CD14-positive monocyte (primary cell): ENCODE measurements at regions not wholly inside any gene's neighbourhood (a gene's known extent, or its start where the extent isn't known, plus 50 kb on each side); places are given as distances from the start of the nearest gene placed in this dataset.

ENCODE experiments used
- DNase-seq, 3 donors: peaks; one replicate each; pipeline ENCODE4 v3.0.0-alpha.2; 2011 to 2022
- H2AFZ ChIP-seq: 2 replicates; pipeline ENCODE4 v1.6.0; 2012; ENCODE audit warnings: mild to moderate bottlenecking, low read depth, low read length, inconsistent platforms; ENCODE audit not compliant: insufficient read depth, poor library complexity, severe bottlenecking
- H3K27ac ChIP-seq, 2 donors: 1 replicate in 1 of 2; 2 replicates in 1 of 2; pipeline ENCODE4 v1.5.1; 2012 to 2013; ENCODE audit warnings: low read length in 2 of 2, control low read depth in 1 of 2, inconsistent platforms in 1 of 2, low read depth in 1 of 2, mild to moderate bottlenecking in 1 of 2
- H3K27me3 ChIP-seq, 2 donors: one replicate each; pipeline versions ENCODE4 v1.6.0 to v1.6.1; 2011 to 2013; ENCODE audit warnings: low read length in 2 of 2; ENCODE audit not compliant: control insufficient read depth in 2 of 2, insufficient read depth in 2 of 2
- H3K36me3 ChIP-seq, 2 donors: replicated peaks in 1 of 2; 1 replicate in 1 of 2; 2 replicates in 1 of 2; pipeline versions ENCODE4 v1.5.1 to v1.6.1; 2012 to 2013; ENCODE audit warnings: low read length in 2 of 2, control low read depth in 1 of 2, inconsistent platforms in 1 of 2, mild to moderate bottlenecking in 1 of 2; ENCODE audit not compliant: insufficient read depth in 2 of 2, control insufficient read depth in 1 of 2
- H3K4me1 ChIP-seq, 2 donors: 1 replicate in 1 of 2; 2 replicates in 1 of 2; pipeline versions ENCODE4 v1.5.1 to v1.6.1; 2012 to 2013; ENCODE audit warnings: low read length in 2 of 2, control low read depth in 1 of 2, inconsistent platforms in 1 of 2, mild to moderate bottlenecking in 1 of 2, moderate library complexity in 1 of 2; ENCODE audit not compliant: insufficient read depth in 2 of 2, control insufficient read depth in 1 of 2
- H3K4me2 ChIP-seq: replicated peaks from 2 replicates; pipeline ENCODE3; 2012; ENCODE audit warnings: low read length, moderate library complexity, mild to moderate bottlenecking; ENCODE audit not compliant: poor library complexity, severe bottlenecking; ENCODE audit errors: extremely low read depth
- H3K4me3 ChIP-seq, 3 experiments: fragments of 200-600 bp in 1 of 3; sonication (generic) in 1 of 3; replicated peaks in 1 of 3; 1 replicate in 2 of 3; 2 replicates in 1 of 3; pipeline ENCODE4 v1.5.1; 2011 to 2013; ENCODE audit warnings: low read length in 3 of 3, mild to moderate bottlenecking in 3 of 3, control low read depth in 2 of 3, low read depth in 2 of 3, inconsistent platforms in 1 of 3, moderate library complexity in 1 of 3
- H3K79me2 ChIP-seq: 2 replicates; pipeline ENCODE4 v1.6.0; 2012; ENCODE audit warnings: mild to moderate bottlenecking, control low read depth, inconsistent platforms, low read length, moderate library complexity; ENCODE audit not compliant: insufficient read depth
- H3K9ac ChIP-seq: 2 replicates; pipeline ENCODE4 v1.6.0; 2017; ENCODE audit warnings: low read length, mild to moderate bottlenecking; ENCODE audit not compliant: insufficient read depth, poor library complexity, severe bottlenecking
- H3K9me3 ChIP-seq, 2 donors: replicated peaks in 1 of 2; 1 replicate in 1 of 2; 2 replicates in 1 of 2; pipeline versions ENCODE4 v1.5.1 to v1.6.1; 2012 to 2013; ENCODE audit warnings: low read length in 2 of 2, control low read depth in 1 of 2; ENCODE audit not compliant: control insufficient read depth in 1 of 2, insufficient read depth in 1 of 2
- H4K20me1 ChIP-seq: 2 replicates; pipeline ENCODE4 v1.6.0; 2012; ENCODE audit warnings: mild to moderate bottlenecking, low read length, control low read depth, moderate library complexity; ENCODE audit not compliant: insufficient read depth
- H3K27ac Mint-ChIP-seq, 7 donors: one replicate each; pipeline ENCODE4 v1.8.0; 2020; ENCODE audit warnings: mild to moderate bottlenecking in 7 of 7, mixed read lengths in 7 of 7, moderate library complexity in 6 of 7, inconsistent platforms in 2 of 7
- H3K27me3 Mint-ChIP-seq, 3 donors: one replicate each; pipeline ENCODE4 v1.8.0; 2021 to 2022; ENCODE audit warnings: low read depth in 3 of 3, mild to moderate bottlenecking in 3 of 3, mixed read lengths in 3 of 3, moderate library complexity in 3 of 3, inconsistent platforms in 1 of 3
- H3K36me3 Mint-ChIP-seq, 2 donors: one replicate each; pipeline ENCODE4 v1.8.0; 2020; ENCODE audit warnings: mixed read lengths in 2 of 2, inconsistent platforms in 1 of 2, mild to moderate bottlenecking in 1 of 2
- H3K4me1 Mint-ChIP-seq: one replicate; pipeline ENCODE4 v1.8.0; 2020; ENCODE audit warnings: mild to moderate bottlenecking, mixed read lengths
- H3K4me3 Mint-ChIP-seq, 2 donors: one replicate each; pipeline ENCODE4 v1.8.0; 2020; ENCODE audit warnings: mild to moderate bottlenecking in 2 of 2, mixed read lengths in 2 of 2, moderate library complexity in 1 of 2
- H3K9me3 Mint-ChIP-seq, 7 donors: one replicate each; pipeline ENCODE4 v1.8.0; 2020 to 2022; ENCODE audit warnings: mixed read lengths in 7 of 7, mild to moderate bottlenecking in 6 of 7, moderate library complexity in 6 of 7, inconsistent platforms in 2 of 7
- CTCF ChIP-seq: fragments of 200-600 bp; IDR thresholded peaks from one replicate; pipeline ENCODE4 v1.8.0; 2022; ENCODE audit warnings: antibody characterized with exemption, mild to moderate bottlenecking
- WGBS: methylation state at CpG from one replicate; pipeline ENCODE4 v1.1.5; 2013; ENCODE audit warnings: missing lambda C conversion rate; ENCODE audit not compliant: insufficient coverage; 5-methylcytosine and 5-hydroxymethylcytosine counted together
- intact Hi-C, 2 donors: fragments of 100-400 bp; cut with micrococcal nuclease; formaldehyde crosslinking; loops; one replicate each; pipeline versions ENCODE4 v1.15.0 to v1.15.1; 2023

- no peak overlapping the region for H2AFZ ChIP-seq
- H3K9me3 ChIP-seq, result no peaks in the 10 kb centered on the region
- H3K4me1 Mint-ChIP-seq, result peaks cover 66% of the 10 kb centered on the region
- no peaks in the 10 kb centered on the region for H3K27me3 ChIP-seq
- no peaks in the 10 kb centered on the region for H4K20me1 ChIP-seq
- H3K36me3 ChIP-seq, result no peaks in the 10 kb centered on the region
- no peak overlapping the region for H3K4me3 ChIP-seq
- 96% methylated on average over 4 of the region's 6 CpGs for WGBS
- intact Hi-C loops, result no loop called here
- peaks cover 0 to 3% (median 0%) of the 10 kb centered on the region in 7 donors for H3K9me3 Mint-ChIP-seq
- H3K79me2 ChIP-seq, result no peaks in the 10 kb centered on the region
- H3K27ac ChIP-seq, result no peak overlapping the region
- no peak overlapping the region for H3K4me2 ChIP-seq
- no peak for DNase-seq
- no peak overlapping the region for H3K9ac ChIP-seq
- H3K4me3 Mint-ChIP-seq, result no peak overlapping the region
- peaks cover 11 to 13% of the 10 kb centered on the region in 2 donors for H3K36me3 Mint-ChIP-seq
- H3K4me1 ChIP-seq, result peaks cover 42 to 47% of the 10 kb centered on the region in 2 donors
- peaks cover 0 to 2% (median 0%) of the 10 kb centered on the region in 3 donors for H3K27me3 Mint-ChIP-seq
- H3K27ac Mint-ChIP-seq, result peak overlapping the region in 1 of 7 donors; percentile 7
- no peak for TF ChIP-seq CTCF
Observed at GRCh38 chr6:159095616-159096015, 50.8 kb upstream of the TAGAP start.

GRCh38 chr6:159094444-159095252, 49.9 kb upstream of the TAGAP start:
- Histone ChIP-seq H3K27me3 (no peaks in the 10 kb centered on the region), H3K27ac (peak overlapping the region in 1 of 2 donors; percentile 3), H3K9ac (no peak overlapping the region), H3K79me2 (no peaks in the 10 kb centered on the region), H3K9me3 (no peaks in the 10 kb centered on the region), H3K36me3 (no peaks in the 10 kb centered on the region), H2AFZ (peak overlapping the region; percentile 8), H3K4me2 (no peak overlapping the region), H4K20me1 (no peaks in the 10 kb centered on the region), H3K4me1 (peaks cover 42 to 47% of the 10 kb centered on the region in 2 donors), H3K4me3 (no peak overlapping the region)
- Mint-ChIP-seq H3K27me3 (peaks cover 0 to 2% (median 0%) of the 10 kb centered on the region in 3 donors), H3K9me3 (peaks cover 0 to 3% (median 0%) of the 10 kb centered on the region in 7 donors), H3K36me3 (peaks cover 5 to 9% of the 10 kb centered on the region in 2 donors), H3K4me1 (peaks cover 62% of the 10 kb centered on the region), H3K27ac (peak overlapping the region in 6 of 7 donors; percentile 33 to 95 (median 76)), H3K4me3 (no peak overlapping the region)
- WGBS, result 65% methylated on average over 13 of the region's 18 CpGs
- DNase-seq, result no peak
- no peak for TF ChIP-seq CTCF
- intact Hi-C loops, result no loop called here
